GM23248 (cell line): ENCODE measurements at regions not wholly inside any gene's neighbourhood (a gene's known extent, or its start where the extent isn't known, plus 50 kb on each side); places are given as distances from the start of the nearest gene placed in this dataset.

Experiments used
- DNase-seq: peaks from one replicate; pipeline ENCODE4 v3.0.0-alpha.2; 2015
- H2AFZ ChIP-seq: fragments of 200-600 bp; sonication (generic); 2 replicates; pipeline ENCODE4 v1.6.1; 2016; ENCODE audit warnings: antibody characterized with exemption
- H3F3A ChIP-seq: fragments of 200-600 bp; sonication (generic); 2 replicates; pipeline ENCODE4 v1.6.1; 2016; ENCODE audit warnings: mild to moderate bottlenecking, antibody characterized with exemption, mixed run types; ENCODE audit not compliant: insufficient read depth
- H3K27ac ChIP-seq: fragments of 200-600 bp; sonication (generic); 2 replicates; pipeline ENCODE4 v1.5.1; 2016; ENCODE audit warnings: mild to moderate bottlenecking
- H3K27me3 ChIP-seq: fragments of 200-600 bp; sonication (generic); replicated peaks from 2 replicates; pipeline ENCODE4 v1.6.1; 2016; ENCODE audit warnings: mild to moderate bottlenecking; ENCODE audit not compliant: insufficient read depth
- H3K36me3 ChIP-seq: fragments of 200-600 bp; sonication (generic); 2 replicates; pipeline ENCODE4 v1.6.1; 2016; ENCODE audit warnings: low read depth, mild to moderate bottlenecking
- H3K4me1 ChIP-seq: fragments of 200-600 bp; sonication (generic); 2 replicates; pipeline ENCODE4 v1.6.1; 2016; ENCODE audit warnings: mild to moderate bottlenecking; ENCODE audit not compliant: insufficient read depth
- H3K4me2 ChIP-seq: fragments of 200-600 bp; sonication (generic); one replicate; pipeline ENCODE4 v1.6.1; 2016; ENCODE audit warnings: mild to moderate bottlenecking; ENCODE audit not compliant: unreplicated experiment
- H3K4me3 ChIP-seq: fragments of 200-600 bp; sonication (generic); 2 replicates; pipeline ENCODE4 v1.5.1; 2016; ENCODE audit warnings: mild to moderate bottlenecking
- H3K79me2 ChIP-seq: fragments of 200-600 bp; sonication (generic); 2 replicates; pipeline ENCODE4 v1.6.1; 2016; ENCODE audit warnings: mild to moderate bottlenecking; ENCODE audit not compliant: insufficient read depth
- H3K9ac ChIP-seq: fragments of 200-600 bp; sonication (generic); 2 replicates; pipeline ENCODE4 v1.6.1; 2016; ENCODE audit warnings: mild to moderate bottlenecking
- H3K9me2 ChIP-seq: fragments of 200-600 bp; sonication (generic); 2 replicates; pipeline ENCODE4 v1.6.1; 2016; ENCODE audit warnings: mixed run types, mild to moderate bottlenecking, moderate library complexity; ENCODE audit not compliant: insufficient read depth
- H3K9me3 ChIP-seq: fragments of 200-600 bp; sonication (generic); one replicate; pipeline ENCODE4 v1.6.1; 2017; ENCODE audit warnings: low read depth
- H4K20me1 ChIP-seq: fragments of 200-600 bp; sonication (generic); 2 replicates; pipeline ENCODE4 v1.6.0; 2016; ENCODE audit not compliant: insufficient read depth
- EZH2 ChIP-seq: fragments of 200-600 bp; sonication (generic); IDR thresholded peaks from 2 replicates; pipeline ENCODE4 v1.6.1; 2018; ENCODE audit warnings: antibody characterized with exemption, mild to moderate bottlenecking; ENCODE audit not compliant: insufficient read depth, poor library complexity, severe bottlenecking
- EZH2phosphoT487 ChIP-seq: fragments of 200-600 bp; sonication (generic); IDR thresholded peaks from 2 replicates; pipeline ENCODE4 v1.6.1; 2018; ENCODE audit warnings: antibody characterized with exemption, moderate library complexity, mild to moderate bottlenecking, low read depth; ENCODE audit not compliant: insufficient read depth
- WGBS, 2 experiments: methylation state at CpG; one replicate each; pipeline ENCODE4 v1.1.6; 2015 to 2017; ENCODE audit warnings: low lambda C conversion rate in 2 of 2, low coverage in 1 of 2; ENCODE audit errors: missing lambda C conversion rate in 2 of 2; 5-methylcytosine and 5-hydroxymethylcytosine counted together
- in situ Hi-C: fragments of 300-500 bp; cut with MboI; formaldehyde crosslinking; loops from 2 replicates; pipeline ENCODE4 v1.15.0; 2020

DNA sequence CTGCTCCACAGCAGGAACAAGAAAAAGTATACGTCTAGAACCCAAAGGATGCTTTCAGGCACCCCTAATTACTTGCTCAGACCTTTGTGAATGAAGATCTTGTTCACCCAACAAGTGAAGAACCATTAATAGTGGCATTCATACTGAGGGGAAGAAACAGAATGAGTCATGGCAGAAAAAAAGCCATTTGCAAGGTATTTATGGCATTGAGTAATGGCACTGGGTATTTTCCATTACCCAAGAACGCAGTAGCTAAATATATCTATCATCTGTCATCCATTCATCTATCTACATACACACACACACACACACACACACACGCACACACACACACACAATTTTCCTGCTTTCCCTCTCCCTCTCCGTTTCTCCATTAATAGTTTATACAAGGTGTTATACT lies 56.4 kb upstream of the XIRP2 start:
- H3K9ac ChIP-seq, result no peak overlapping the region
- H3K27me3 ChIP-seq, result no peaks in the 10 kb centered on the region
- H3K4me2 ChIP-seq, result no peak overlapping the region
- no peaks in the 10 kb centered on the region for H3F3A ChIP-seq
- H3K36me3 ChIP-seq, result no peaks in the 10 kb centered on the region
- WGBS, 2 experiments, result 12 to 21% methylated on average over 4 of the region's 4 CpGs
- H3K79me2 ChIP-seq, result no peaks in the 10 kb centered on the region
- no peaks in the 10 kb centered on the region for H3K9me2 ChIP-seq
- no peak for TF ChIP-seq EZH2phosphoT487
- TF ChIP-seq EZH2, result no peak
- H3K27ac ChIP-seq, result no peak overlapping the region
- H2AFZ ChIP-seq, result no peak overlapping the region
- H3K4me1 ChIP-seq, result no peaks in the 10 kb centered on the region
- no peak overlapping the region for H3K4me3 ChIP-seq
- in situ Hi-C loops, result no loop called here
- no peaks in the 10 kb centered on the region for H4K20me1 ChIP-seq
- peaks cover 3% of the 10 kb centered on the region for H3K9me3 ChIP-seq
- DNase-seq, result no peak

DNA sequence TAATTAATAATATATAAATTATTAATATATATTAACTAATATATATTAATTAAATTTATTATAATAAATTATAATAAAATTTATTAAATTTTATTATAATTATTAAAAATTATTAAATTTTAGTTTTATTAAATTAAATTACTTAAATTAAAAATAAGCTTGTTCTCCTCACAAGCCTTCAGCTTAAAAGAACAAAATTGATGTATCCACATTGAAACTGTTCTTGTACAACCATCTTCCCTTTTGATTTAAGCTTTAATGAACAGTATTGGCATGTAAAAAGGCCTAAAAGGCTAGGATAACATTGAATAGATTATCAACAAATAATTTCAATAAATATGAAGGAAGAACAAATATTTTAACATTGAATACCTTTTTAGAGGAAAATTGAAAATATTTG lies 62.4 kb upstream of the XIRP2 start:
- H3K4me3 ChIP-seq, result no peak overlapping the region
- no peaks in the 10 kb centered on the region for H3K27me3 ChIP-seq
- H3K4me2 ChIP-seq, result no peak overlapping the region
- H3K4me1 ChIP-seq, result no peaks in the 10 kb centered on the region
- no peaks in the 10 kb centered on the region for H3K79me2 ChIP-seq
- H3K9me3 ChIP-seq, result peaks cover 3% of the 10 kb centered on the region
- no peaks in the 10 kb centered on the region for H3K9me2 ChIP-seq
- no peaks in the 10 kb centered on the region for H3F3A ChIP-seq
- no peak overlapping the region for H2AFZ ChIP-seq
- TF ChIP-seq EZH2 (no peak), EZH2phosphoT487 (no peak)
- H3K9ac ChIP-seq, result no peak overlapping the region
- in situ Hi-C loops, result no loop called here
- DNase-seq, result no peak
- no peaks in the 10 kb centered on the region for H4K20me1 ChIP-seq
- no peaks in the 10 kb centered on the region for H3K36me3 ChIP-seq
- H3K27ac ChIP-seq, result no peak overlapping the region

GRCh38 chr2:166814335-166814734 lies 73.9 kb upstream of the XIRP2 start:
- no peaks in the 10 kb centered on the region for H3K9me3 ChIP-seq
- no peaks in the 10 kb centered on the region for H3K27me3 ChIP-seq
- H4K20me1 ChIP-seq, result no peaks in the 10 kb centered on the region
- no peak overlapping the region for H2AFZ ChIP-seq
- no peaks in the 10 kb centered on the region for H3K36me3 ChIP-seq
- WGBS, 2 experiments, result 18 to 22% methylated on average over 5 of the region's 5 CpGs
- no peaks in the 10 kb centered on the region for H3F3A ChIP-seq
- H3K9me2 ChIP-seq, result no peaks in the 10 kb centered on the region
- H3K4me2 ChIP-seq, result no peak overlapping the region
- H3K4me3 ChIP-seq, result no peak overlapping the region
- H3K27ac ChIP-seq, result no peak overlapping the region
- no peaks in the 10 kb centered on the region for H3K4me1 ChIP-seq
- no peaks in the 10 kb centered on the region for H3K79me2 ChIP-seq
- DNase-seq, result no peak
- H3K9ac ChIP-seq, result no peak overlapping the region
- TF ChIP-seq EZH2phosphoT487 (no peak), EZH2 (no peak)
- in situ Hi-C loops, result no loop called here

GRCh38 chr2:166812166-166812891 lies 76.0 kb upstream of the XIRP2 start:
- no peaks in the 10 kb centered on the region for H3K27me3 ChIP-seq
- H3K4me1 ChIP-seq, result no peaks in the 10 kb centered on the region
- DNase-seq, result no peak
- H3K9me2 ChIP-seq, result no peaks in the 10 kb centered on the region
- no peaks in the 10 kb centered on the region for H3K36me3 ChIP-seq
- no peak overlapping the region for H3K4me3 ChIP-seq
- H4K20me1 ChIP-seq, result no peaks in the 10 kb centered on the region
- TF ChIP-seq EZH2 (no peak), EZH2phosphoT487 (no peak)
- no peaks in the 10 kb centered on the region for H3K9me3 ChIP-seq
- no peaks in the 10 kb centered on the region for H3F3A ChIP-seq
- H3K4me2 ChIP-seq, result no peak overlapping the region
- H3K9ac ChIP-seq, result no peak overlapping the region
- no peak overlapping the region for H2AFZ ChIP-seq
- H3K27ac ChIP-seq, result no peak overlapping the region
- 18 to 21% methylated on average over 5 of the region's 5 CpGs for WGBS, 2 experiments
- in situ Hi-C loops, result no loop called here
- H3K79me2 ChIP-seq, result no peaks in the 10 kb centered on the region

DNA sequence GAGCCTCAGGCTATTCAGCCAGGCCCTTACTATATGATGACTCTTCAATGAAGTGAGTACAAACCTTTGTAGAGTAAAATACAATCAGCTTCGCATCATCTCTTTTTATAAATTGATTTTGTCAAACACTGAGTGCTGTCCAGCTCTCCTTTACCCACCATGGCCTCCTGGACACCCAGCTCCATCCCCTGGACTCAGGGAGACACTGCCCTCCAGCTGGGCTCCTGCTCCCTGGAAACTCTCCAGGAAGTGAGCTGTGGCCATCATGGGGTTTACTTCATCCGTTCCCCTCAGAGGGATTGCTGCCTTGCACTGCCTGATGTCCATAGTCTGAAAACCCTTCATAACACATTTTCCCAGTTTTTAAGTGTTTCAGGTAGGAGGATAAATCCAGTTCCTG lies 82.5 kb upstream of the XIRP2 start:
- in situ Hi-C loops, result no loop called here
- Histone ChIP-seq H3K36me3 (no peaks in the 10 kb centered on the region), H3K9me2 (no peaks in the 10 kb centered on the region), H3K4me2 (no peak overlapping the region), H3K9me3 (no peaks in the 10 kb centered on the region), H3K4me3 (no peak overlapping the region), H3K27me3 (no peaks in the 10 kb centered on the region), H3F3A (no peaks in the 10 kb centered on the region), H3K79me2 (no peaks in the 10 kb centered on the region), H3K27ac (no peak overlapping the region), H4K20me1 (no peaks in the 10 kb centered on the region), H3K4me1 (no peaks in the 10 kb centered on the region), H3K9ac (no peak overlapping the region), H2AFZ (no peak overlapping the region)
- no peak for TF ChIP-seq EZH2
- TF ChIP-seq EZH2phosphoT487, result no peak
- 42 to 54% methylated on average over 2 of the region's 2 CpGs for WGBS, 2 experiments
- no peak for DNase-seq
